C4-2B (cell line): ENCODE measurements at regions not wholly inside any gene's neighbourhood (a gene's known extent, or its start where the extent isn't known, plus 50 kb on each side); places are given as distances from the start of the nearest gene placed in this dataset.

Source experiments
- CTCF ChIP-seq: fragments of 450-650 bp; conservative IDR thresholded peaks from 2 replicates; pipeline ENCODE4 v1.5.1; 2017; ENCODE audit warnings: mild to moderate bottlenecking
- ZFX ChIP-seq: fragments of 450-650 bp; IDR thresholded peaks from 2 replicates; pipeline ENCODE4 v1.6.1; 2017

- no peak for TF ChIP-seq CTCF
- TF ChIP-seq ZFX, result no peak
Measured at GRCh38 chr18:56315363-56315762, 323.0 kb downstream of the TXNL1 start.
